Activated CD8-positive, alpha-beta memory T cell treated with anti-CD3 and anti-CD28 coated beads for 4 hours (primary cell): ENCODE measurements at regions not wholly inside any gene's neighbourhood (a gene's known extent, or its start where the extent isn't known, plus 50 kb on each side); places are given as distances from the start of the nearest gene placed in this dataset.

Experiments
- DNase-seq, 2 donors: peaks; one replicate each; pipeline ENCODE4 v3.0.0-alpha.2; 2020; ENCODE audit warnings: low read depth in 2 of 2

GRCh38 chr2:220279372-220279771 is 651.9 kb downstream of the SLC4A3 start:
- no peak for DNase-seq

- no peak for DNase-seq
These were observed 652.4 kb downstream of the SLC4A3 start for GRCh38 chr2:220279840-220280239.

DNA sequence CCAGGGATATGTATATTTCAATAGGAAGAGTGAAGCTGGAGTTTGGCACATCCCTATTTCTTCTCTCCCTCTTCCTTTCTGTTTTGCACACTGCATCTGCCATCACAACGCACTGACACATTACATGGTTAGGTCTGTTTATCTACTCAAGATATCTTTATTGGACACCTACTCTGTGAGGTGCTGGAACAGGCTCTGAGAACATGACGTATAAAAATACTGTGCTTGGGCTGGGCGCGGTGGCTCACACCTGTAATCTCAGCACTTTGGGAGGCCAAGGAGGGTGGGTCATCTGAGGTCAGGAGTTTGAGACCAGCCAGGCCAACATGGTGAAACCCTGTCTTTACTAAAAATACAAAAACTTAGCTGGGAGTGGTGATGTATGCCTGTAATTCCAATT is 653.3 kb downstream of the SLC4A3 start:
- no peak for DNase-seq

GRCh38 chr2:220281771-220282170 is 654.3 kb downstream of the SLC4A3 start:
- no peak for DNase-seq

DNA sequence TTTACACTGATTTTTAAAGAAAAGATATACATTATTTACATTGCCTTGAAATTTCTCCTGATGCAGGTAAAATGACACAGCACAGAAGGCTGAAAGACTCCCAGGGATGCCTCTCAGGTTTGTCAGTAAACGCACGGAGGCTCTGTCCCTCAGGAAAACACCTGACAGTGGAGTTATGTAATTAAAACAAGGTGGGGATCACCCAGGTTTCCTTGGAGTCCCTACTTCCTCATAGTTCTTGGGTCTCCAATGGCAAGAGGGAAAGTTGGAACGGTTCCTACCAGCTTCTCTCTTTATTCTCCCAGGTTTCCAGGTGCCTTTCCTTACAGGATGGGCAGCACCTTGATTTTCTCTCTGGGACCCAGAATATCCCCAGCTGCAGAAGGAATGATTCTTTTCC is 654.8 kb downstream of the SLC4A3 start:
- no peak for DNase-seq

- no peak for DNase-seq
These were observed 666.5 kb downstream of the SLC4A3 start for GRCh38 chr2:220293966-220294365.

GRCh38 chr2:220296174-220296573 is 668.7 kb downstream of the SLC4A3 start:
- no peak for DNase-seq

DNA sequence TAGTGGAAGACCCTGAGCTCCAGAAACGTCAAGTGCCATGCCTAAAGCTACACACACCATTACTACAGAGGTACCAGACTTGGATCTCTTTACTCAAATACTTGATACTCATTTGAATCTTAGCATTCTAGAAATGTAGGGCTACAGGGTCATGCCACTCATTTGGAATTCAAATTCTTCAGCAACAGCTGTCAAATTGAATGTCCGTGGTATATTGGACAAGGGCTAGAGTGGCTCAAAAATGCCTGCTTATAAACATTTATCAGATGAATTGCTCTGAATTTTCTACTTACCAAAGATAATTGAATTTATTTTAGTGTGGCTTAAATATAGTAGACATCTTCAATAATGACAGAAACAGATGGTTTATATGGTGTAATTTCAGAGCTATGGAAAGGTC is 669.7 kb downstream of the SLC4A3 start:
- no peak for DNase-seq

- DNase-seq: no peak
These were observed 673.4 kb downstream of the SLC4A3 start for GRCh38 chr2:220300806-220301205.

DNA sequence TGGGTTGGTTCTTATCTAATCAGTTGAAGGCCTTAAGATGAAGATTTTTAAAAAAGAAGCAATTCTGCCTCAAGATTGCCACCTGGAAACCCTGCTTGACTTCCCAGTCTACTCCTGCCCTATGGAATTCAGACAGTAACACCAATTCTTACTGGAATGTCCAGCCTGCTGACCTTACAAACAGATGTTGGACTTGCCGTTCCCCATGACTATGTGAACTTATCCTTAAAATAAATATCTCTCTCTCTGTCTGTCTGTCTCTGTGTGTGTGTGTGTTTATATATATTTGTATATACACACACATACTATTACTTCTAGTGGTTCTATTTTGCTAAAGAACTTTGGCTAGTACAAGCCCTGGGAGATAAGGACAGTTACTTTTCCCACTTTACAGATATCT is 675.3 kb downstream of the SLC4A3 start:
- DNase-seq: no peak

DNA sequence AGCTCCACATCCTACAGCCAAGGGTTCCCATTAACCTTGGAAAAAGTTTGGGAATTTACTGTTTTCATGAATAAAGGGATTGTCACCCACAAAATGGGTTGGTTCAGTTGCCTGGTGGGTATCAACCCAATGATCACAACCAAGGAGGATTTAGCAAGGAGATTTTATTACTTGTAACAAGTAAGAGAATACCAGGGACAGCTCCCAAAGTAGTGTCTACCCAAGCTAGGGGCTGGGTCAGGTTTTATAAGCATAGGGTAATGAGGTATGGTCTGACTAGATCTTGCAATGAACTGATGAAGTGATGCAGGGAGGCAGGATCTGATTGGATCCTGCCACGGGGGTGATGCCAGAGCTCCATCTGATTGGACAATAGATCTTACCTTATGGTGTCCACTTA is 681.8 kb downstream of the SLC4A3 start:
- no peak for DNase-seq

- DNase-seq: no peak
These were observed 683.0 kb downstream of the SLC4A3 start for GRCh38 chr2:220310451-220310861.

GRCh38 chr2:220315098-220315823 is 687.8 kb downstream of the SLC4A3 start:
- DNase-seq: no peak

- DNase-seq: no peak
These were observed 690.6 kb downstream of the SLC4A3 start for GRCh38 chr2:220318037-220318436.

GRCh38 chr2:220318508-220318907 is 691.1 kb downstream of the SLC4A3 start:
- no peak for DNase-seq

DNA sequence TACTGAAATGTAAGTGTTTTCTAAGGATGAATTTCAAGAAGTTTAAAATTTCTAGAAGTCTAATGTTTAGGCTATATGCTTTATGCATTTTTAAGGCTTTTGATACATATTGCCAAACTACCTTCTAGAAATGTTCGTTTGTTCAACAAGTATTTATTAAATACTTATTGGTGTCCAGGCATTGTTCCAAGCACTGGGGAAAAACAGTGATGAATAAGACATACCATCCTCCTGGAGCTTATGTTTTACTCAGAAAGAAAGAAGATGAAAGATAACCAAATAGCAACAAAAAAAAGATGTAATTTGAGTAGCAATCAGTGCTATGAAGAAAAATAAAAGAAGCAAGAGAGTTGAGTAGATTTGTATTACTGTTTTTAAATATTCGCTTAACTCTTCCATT is 692.9 kb downstream of the SLC4A3 start:
- DNase-seq: no peak

DNA sequence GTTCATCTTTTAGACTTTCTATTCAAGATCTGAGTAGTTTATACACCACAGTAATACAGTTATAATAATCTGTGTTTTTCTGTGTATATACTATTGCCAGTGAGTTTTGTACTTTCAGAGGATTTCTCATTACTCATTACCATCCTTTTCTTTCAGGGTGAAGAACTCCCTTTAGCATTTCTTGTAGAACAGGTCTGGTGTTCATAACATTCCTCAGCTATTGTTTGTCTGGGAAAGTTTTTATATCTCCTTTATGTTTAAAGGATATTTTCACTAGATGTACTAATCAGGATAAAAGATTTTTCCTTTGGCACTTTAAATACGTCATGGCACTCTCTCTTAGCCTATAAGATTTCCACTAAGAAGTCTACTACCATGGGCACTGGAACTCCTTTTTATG is 705.5 kb downstream of the SLC4A3 start:
- no peak for DNase-seq

DNA sequence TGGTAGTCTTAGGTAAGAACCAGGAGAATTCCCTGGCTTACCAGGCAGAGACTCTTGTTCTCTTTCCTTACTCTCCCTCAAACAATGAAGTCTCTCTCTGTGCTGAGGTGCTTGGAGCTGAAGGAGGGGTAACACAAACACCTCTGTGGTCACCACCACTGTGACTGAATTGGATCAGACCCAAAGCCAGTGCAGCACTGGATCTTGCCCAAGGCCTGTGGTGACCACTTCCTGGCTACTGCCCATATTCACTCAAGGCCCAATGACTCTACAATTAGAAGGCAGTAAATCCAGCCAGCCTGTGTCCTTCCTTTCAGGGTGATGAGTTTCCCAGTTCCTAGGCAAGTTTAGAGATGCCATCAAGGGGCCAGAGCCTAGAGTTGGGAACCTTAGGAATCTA is 706.8 kb downstream of the SLC4A3 start:
- DNase-seq: no peak

GRCh38 chr2:220334871-220335590 is 707.6 kb downstream of the SLC4A3 start:
- DNase-seq: no peak

DNA sequence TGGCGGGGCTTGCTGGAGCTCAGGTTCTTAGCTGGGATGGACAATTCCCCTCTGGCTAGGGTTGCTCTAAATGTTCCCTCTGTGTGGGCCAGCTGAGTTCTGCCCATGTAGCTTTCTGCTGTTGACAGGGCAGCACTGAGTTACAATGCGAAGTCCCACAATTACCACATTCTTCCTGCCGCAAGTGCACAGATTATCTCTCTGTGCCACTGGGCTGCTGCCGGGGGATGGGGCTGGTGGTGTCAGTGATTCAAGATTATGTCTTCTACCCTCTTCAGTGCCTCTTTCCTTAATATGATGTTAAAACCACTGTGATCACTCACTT is 708.1 kb downstream of the SLC4A3 start:
- no peak for DNase-seq

- no peak for DNase-seq
These were observed 709.3 kb downstream of the SLC4A3 start for GRCh38 chr2:220336771-220337170.

DNA sequence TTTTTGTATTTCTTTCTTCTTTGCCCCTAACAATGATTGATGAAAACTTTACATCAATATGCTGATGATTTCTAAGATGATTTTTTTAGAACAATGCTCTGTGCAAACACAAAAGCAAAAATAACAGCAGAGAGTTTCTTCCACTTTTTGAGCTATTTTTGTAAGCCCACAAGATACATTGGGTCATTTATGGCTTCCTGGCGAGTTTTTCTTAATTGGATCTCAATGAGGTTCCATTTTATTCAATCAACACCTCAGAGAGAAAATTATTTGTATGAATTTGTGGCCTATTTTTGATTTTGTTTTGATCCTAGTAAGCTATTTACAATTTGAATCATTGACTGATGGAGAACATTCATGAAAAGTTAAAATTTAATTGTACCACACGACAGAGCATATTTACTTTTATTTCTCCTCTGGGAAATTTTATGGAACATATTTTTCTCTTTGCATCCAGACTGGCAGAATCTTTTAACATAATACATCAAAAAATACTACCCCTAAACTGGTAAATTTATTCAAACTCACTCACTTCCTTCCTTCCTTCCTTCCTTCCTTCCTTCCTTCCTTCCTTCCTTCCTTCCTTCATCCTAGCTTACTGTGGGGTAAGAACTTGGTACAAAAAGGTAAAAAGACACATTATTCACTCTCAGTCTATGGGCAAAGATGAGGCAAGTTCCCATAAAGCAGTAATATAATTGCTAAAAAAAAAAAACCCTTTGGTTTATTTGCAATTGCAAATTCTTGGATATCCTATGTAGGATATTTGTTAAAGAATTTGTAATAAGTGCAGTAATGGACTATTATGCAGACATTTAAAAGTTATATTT is 710.4 kb downstream of the SLC4A3 start:
- no peak for DNase-seq

DNA sequence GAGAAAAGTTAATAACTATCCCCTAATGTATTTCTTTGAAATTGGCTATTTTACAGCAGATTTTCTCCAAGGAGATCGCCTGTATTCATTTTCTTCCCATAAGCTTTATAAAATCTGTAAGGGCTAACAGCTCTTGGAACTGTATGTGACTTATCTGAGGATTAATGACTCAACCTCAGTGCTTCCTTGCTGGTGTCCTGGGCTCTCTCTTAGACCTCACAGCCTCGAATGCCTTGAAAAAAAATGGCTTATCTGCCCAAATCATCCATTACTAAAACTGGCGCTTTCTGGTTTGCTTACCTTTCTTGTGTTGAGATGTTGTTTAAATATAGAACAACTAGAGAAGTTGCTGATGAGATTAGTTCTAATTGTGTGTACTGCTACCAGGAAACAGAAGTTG is 713.6 kb downstream of the SLC4A3 start:
- DNase-seq: no peak
